H9 (cell line): ENCODE measurements at regions not wholly inside any gene's neighbourhood (a gene's known extent, or its start where the extent isn't known, plus 50 kb on each side); places are given as distances from the start of the nearest gene placed in this dataset.
"Not testable (repeated sequence)": the region's sequence is repeated elsewhere in the genome, so short reads cannot be mapped to it uniquely, and the experiment has no call there.

Experiments used
- DNase-seq: peaks from one replicate; pipeline ENCODE4 v3.0.0-alpha.2; 2017
- H2AFZ ChIP-seq: one replicate; pipeline ENCODE4 v1.6.1; 2013; ENCODE audit warnings: mild to moderate bottlenecking, low read length, control low read depth, moderate library complexity
- H2AK5ac ChIP-seq: 2 replicates; pipeline ENCODE4 v1.6.1; 2013; ENCODE audit warnings: low read length, control low read depth, mixed read lengths; ENCODE audit not compliant: insufficient read length
- H2BK120ac ChIP-seq: one replicate; pipeline ENCODE4 v1.6.1; 2013; ENCODE audit warnings: low read depth, mild to moderate bottlenecking, low read length, control low read depth, inconsistent platforms; ENCODE audit not compliant: poor library complexity, severe bottlenecking
- H2BK12ac ChIP-seq: 2 replicates; pipeline ENCODE4 v1.6.1; 2013; ENCODE audit warnings: low read length, control low read depth, mixed read lengths, low read depth; ENCODE audit not compliant: insufficient read length
- H2BK15ac ChIP-seq: 2 replicates; pipeline ENCODE4 v1.6.1; 2013; ENCODE audit warnings: low read depth, low read length, control low read depth
- H2BK20ac ChIP-seq: one replicate; pipeline ENCODE4 v1.6.1; 2013; ENCODE audit warnings: low read depth, mild to moderate bottlenecking, low read length, control low read depth, inconsistent platforms; ENCODE audit not compliant: poor library complexity, severe bottlenecking
- H2BK5ac ChIP-seq: 2 replicates; pipeline ENCODE4 v1.6.1; 2013; ENCODE audit warnings: low read length, control low read depth, mixed read lengths; ENCODE audit not compliant: insufficient read length
- H3K14ac ChIP-seq: 2 replicates; pipeline ENCODE4 v1.6.1; 2013; ENCODE audit warnings: low read length, control low read depth; ENCODE audit not compliant: insufficient read depth
- H3K18ac ChIP-seq: 2 replicates; pipeline ENCODE4 v1.6.1; 2013; ENCODE audit warnings: low read depth, mild to moderate bottlenecking, mixed read lengths, low read length, control low read depth; ENCODE audit not compliant: insufficient read length
- H3K23ac ChIP-seq: 2 replicates; pipeline ENCODE4 v1.6.1; 2013; ENCODE audit warnings: low read length, control low read depth, mixed read lengths, low read depth; ENCODE audit not compliant: insufficient read length
- H3K23me2 ChIP-seq: 2 replicates; pipeline ENCODE4 v1.6.1; 2013; ENCODE audit warnings: low read depth, mild to moderate bottlenecking, mixed read lengths, low read length, control low read depth; ENCODE audit not compliant: insufficient read length, poor library complexity, severe bottlenecking
- H3K27ac ChIP-seq: 2 replicates; pipeline ENCODE4 v1.5.1; 2013; ENCODE audit warnings: low read length, control low read depth, mixed read lengths, low read depth; ENCODE audit not compliant: insufficient read length
- H3K27me3 ChIP-seq: 2 replicates; pipeline ENCODE4 v1.6.1; 2013; ENCODE audit warnings: low read length, control low read depth, inconsistent platforms; ENCODE audit not compliant: insufficient read depth
- H3K4ac ChIP-seq: 2 replicates; pipeline ENCODE4 v1.6.1; 2013; ENCODE audit warnings: low read depth, mild to moderate bottlenecking, control low read depth, inconsistent platforms, low read length, moderate library complexity
- H3K4me1 ChIP-seq: 2 replicates; pipeline ENCODE4 v1.6.1; 2013; ENCODE audit warnings: low read length, control low read depth, inconsistent platforms; ENCODE audit not compliant: insufficient read depth
- H3K4me2 ChIP-seq: 2 replicates; pipeline ENCODE4 v1.6.1; 2013; ENCODE audit warnings: low read length, control low read depth, mixed read lengths; ENCODE audit not compliant: insufficient read length, insufficient read depth
- H3K56ac ChIP-seq: 2 replicates; pipeline ENCODE4 v1.6.1; 2013; ENCODE audit warnings: low read depth, mild to moderate bottlenecking, mixed read lengths, low read length, control low read depth; ENCODE audit not compliant: insufficient read length
- H3K79me1 ChIP-seq: 2 replicates; pipeline ENCODE4 v1.6.1; 2013; ENCODE audit warnings: low read depth, mild to moderate bottlenecking, moderate library complexity, low read length, control low read depth, inconsistent platforms; ENCODE audit not compliant: insufficient read depth, poor library complexity, severe bottlenecking
- H3K79me2 ChIP-seq: 2 replicates; pipeline ENCODE4 v1.6.1; 2013; ENCODE audit warnings: low read length, control low read depth, inconsistent platforms; ENCODE audit not compliant: insufficient read depth
- H3K9ac ChIP-seq: 2 replicates; pipeline ENCODE4 v1.6.1; 2013; ENCODE audit warnings: low read length, control low read depth, mixed read lengths; ENCODE audit not compliant: insufficient read length; ENCODE audit errors: extremely low read depth
- H3K9me3 ChIP-seq: one replicate; pipeline ENCODE4 v1.6.1; 2013; ENCODE audit warnings: low read depth, low read length, inconsistent platforms; ENCODE audit not compliant: control insufficient read depth
- H3T11ph ChIP-seq: one replicate; pipeline ENCODE4 v1.6.1; 2013; ENCODE audit warnings: mild to moderate bottlenecking, low read length, control low read depth, inconsistent platforms
- H4K20me1 ChIP-seq: one replicate; pipeline ENCODE4 v1.6.1; 2013; ENCODE audit not compliant: control insufficient read depth, insufficient read length, insufficient read depth
- H4K5ac ChIP-seq: 2 replicates; pipeline ENCODE4 v1.6.1; 2013; ENCODE audit warnings: low read depth, mild to moderate bottlenecking, mixed read lengths, low read length, control low read depth; ENCODE audit not compliant: insufficient read length
- H4K8ac ChIP-seq: replicated peaks from 2 replicates; pipeline ENCODE4 v1.6.1; 2013; ENCODE audit warnings: low read length, control low read depth, mixed read lengths, low read depth; ENCODE audit not compliant: insufficient read length
- H4K91ac ChIP-seq: 2 replicates; pipeline ENCODE4 v1.6.1; 2013; ENCODE audit warnings: low read depth, mild to moderate bottlenecking, moderate library complexity, mixed read lengths, low read length, control low read depth; ENCODE audit not compliant: insufficient read length
- H3K27ac Mint-ChIP-seq, 3 experiments: 2 replicates in 2 of 3; 3 replicates in 1 of 3; pipeline ENCODE4 v1.8.0; 2020 to 2021; ENCODE audit warnings: mixed read lengths in 3 of 3, mild to moderate bottlenecking in 1 of 3, moderate library complexity in 1 of 3
- H3K27me3 Mint-ChIP-seq: 2 replicates; pipeline ENCODE4 v1.8.0; 2021; ENCODE audit warnings: low read depth, mild to moderate bottlenecking, moderate library complexity, mixed read lengths
- H3K36me3 Mint-ChIP-seq, 3 experiments: 2 replicates in 2 of 3; 3 replicates in 1 of 3; pipeline ENCODE4 v1.8.0; 2020 to 2021; ENCODE audit warnings: low read depth in 3 of 3, mixed read lengths in 3 of 3; ENCODE audit not compliant: insufficient read depth in 1 of 3
- H3K4me1 Mint-ChIP-seq, 2 experiments: 2 replicates each; pipeline ENCODE4 v1.8.0; 2020; ENCODE audit warnings: mixed read lengths in 2 of 2
- H3K4me3 Mint-ChIP-seq, 2 experiments: 2 replicates in 1 of 2; 3 replicates in 1 of 2; pipeline ENCODE4 v1.8.0; 2020 to 2021; ENCODE audit warnings: mild to moderate bottlenecking in 2 of 2, mixed read lengths in 2 of 2, moderate library complexity in 1 of 2
- H3K9me3 Mint-ChIP-seq, 2 experiments: 2 replicates in 1 of 2; 3 replicates in 1 of 2; pipeline ENCODE4 v1.8.0; 2020; ENCODE audit warnings: mild to moderate bottlenecking in 2 of 2, mixed read lengths in 2 of 2, moderate library complexity in 1 of 2
- CTCF ChIP-seq: fragments of 200-600 bp; sonication (generic); conservative IDR thresholded peaks from 3 replicates; pipeline ENCODE4 v1.8.0; 2021; ENCODE audit warnings: antibody characterized with exemption, mild to moderate bottlenecking
- WGBS: extraction: QIAGEN DNeasy Blood & Tissue Kit; methylation state at CpG from one replicate; pipeline ENCODE4 v1.1.7; 2013; ENCODE audit warnings: missing lambda C conversion rate, low lambda C conversion rate, mixed read lengths; ENCODE audit not compliant: insufficient read length; ENCODE audit errors: extremely low coverage; 5-methylcytosine and 5-hydroxymethylcytosine counted together

- no peaks in the 10 kb centered on the region for H3K36me3 Mint-ChIP-seq
- no peak overlapping the region for H2BK20ac ChIP-seq
Measured at GRCh38 chr17:64732336-64733006, 70.4 kb upstream of the SMURF2 start.

GRCh38 chr17:64730023-64730422, 67.9 kb upstream of the SMURF2 start:
- not testable (repeated sequence) for H3K4me1 ChIP-seq, H3T11ph ChIP-seq, H3K27me3 ChIP-seq, H2BK12ac ChIP-seq, H3K27ac ChIP-seq, H3K4me1 Mint-ChIP-seq, H2AK5ac ChIP-seq, H3K9me3 ChIP-seq, H3K27me3 Mint-ChIP-seq, H3K23me2 ChIP-seq, H3K9me3 Mint-ChIP-seq, H3K56ac ChIP-seq, H3K79me2 ChIP-seq, H3K4me3 Mint-ChIP-seq, H2BK120ac ChIP-seq, H2BK5ac ChIP-seq, H2BK15ac ChIP-seq, H4K8ac ChIP-seq, H3K23ac ChIP-seq, H2AFZ ChIP-seq, H4K20me1 ChIP-seq, H2BK20ac ChIP-seq, H3K4ac ChIP-seq, H4K91ac ChIP-seq, H3K14ac ChIP-seq, H3K18ac ChIP-seq, H3K27ac Mint-ChIP-seq, H4K5ac ChIP-seq, H3K9ac ChIP-seq, H3K36me3 Mint-ChIP-seq, DNase-seq, H3K79me1 ChIP-seq, H3K4me2 ChIP-seq
- no CpG with 5 or more reads among the region's 6 CpGs for WGBS

More at GRCh38 chr17:64732336-64733006, 70.4 kb upstream of the SMURF2 start:
- H3K27ac ChIP-seq: no peak overlapping the region
- no peak overlapping the region for H2BK15ac ChIP-seq
- no peak overlapping the region for H3K4me2 ChIP-seq
- no peak overlapping the region for H2BK5ac ChIP-seq
- no peak overlapping the region for H4K5ac ChIP-seq
- WGBS: no CpG with 5 or more reads among the region's 12 CpGs
- H3K79me1 ChIP-seq: no peaks in the 10 kb centered on the region
- H2AK5ac ChIP-seq: no peak overlapping the region
- no peak overlapping the region for H2AFZ ChIP-seq
- no peaks in the 10 kb centered on the region for H3K9me3 ChIP-seq
- H3K9ac ChIP-seq: no peak overlapping the region
- no peaks in the 10 kb centered on the region for H3K79me2 ChIP-seq
- H3K56ac ChIP-seq: no peak overlapping the region
- no peaks in the 10 kb centered on the region for H3K4me1 ChIP-seq
- no peak overlapping the region for H3K14ac ChIP-seq
- H2BK12ac ChIP-seq: no peak overlapping the region
- no peak overlapping the region for H4K8ac ChIP-seq
- no peaks in the 10 kb centered on the region for H3K4me1 Mint-ChIP-seq
- no peak for TF ChIP-seq CTCF
- H3K27me3 ChIP-seq: no peaks in the 10 kb centered on the region
- no peaks in the 10 kb centered on the region for H4K20me1 ChIP-seq
- no peak overlapping the region for H3K4ac ChIP-seq
- H2BK120ac ChIP-seq: no peak overlapping the region
- H3K27ac Mint-ChIP-seq: no peak overlapping the region
- no peak overlapping the region for H4K91ac ChIP-seq
- no peaks in the 10 kb centered on the region for H3K9me3 Mint-ChIP-seq
- no peak overlapping the region for H3K23ac ChIP-seq
- no peak for DNase-seq
- no peak overlapping the region for H3K18ac ChIP-seq
- H3K27me3 Mint-ChIP-seq: peaks cover 2% of the 10 kb centered on the region
- no peak overlapping the region for H3T11ph ChIP-seq
- no peak overlapping the region for H3K4me3 Mint-ChIP-seq
- H3K23me2 ChIP-seq: no peaks in the 10 kb centered on the region
